HFFc6 (cell line): ENCODE measurements at regions not wholly inside any gene's neighbourhood (a gene's known extent, or its start where the extent isn't known, plus 50 kb on each side); places are given as distances from the start of the nearest gene placed in this dataset.

Experiments
- DNase-seq: peaks from one replicate; pipeline ENCODE4 v3.0.0-alpha.2; 2018
- H3K27ac Mint-ChIP-seq: 2 replicates; pipeline ENCODE4 v1.8.0; 2020; ENCODE audit warnings: mild to moderate bottlenecking, mixed read lengths
- H3K27me3 Mint-ChIP-seq: 2 replicates; pipeline ENCODE4 v1.8.0; 2021; ENCODE audit warnings: mild to moderate bottlenecking, moderate library complexity, mixed read lengths; ENCODE audit not compliant: insufficient read depth
- H3K36me3 Mint-ChIP-seq: 2 replicates; pipeline ENCODE4 v1.8.0; 2021; ENCODE audit warnings: low read depth, mixed read lengths
- H3K4me1 Mint-ChIP-seq: 2 replicates; pipeline ENCODE4 v1.8.0; 2020; ENCODE audit warnings: low read depth, mixed read lengths
- H3K4me3 Mint-ChIP-seq: 2 replicates; pipeline ENCODE4 v1.8.0; 2020; ENCODE audit warnings: mild to moderate bottlenecking, moderate library complexity, mixed read lengths
- H3K9me3 Mint-ChIP-seq: 2 replicates; pipeline ENCODE4 v1.8.0; 2020; ENCODE audit warnings: mild to moderate bottlenecking, mixed read lengths
- TF ChIP-seq, protein P1 (sequence below): fragments of 200-600 bp; sonication (generic); IDR thresholded peaks from 2 replicates; pipeline ENCODE4 v1.5.0; 2021; ENCODE audit warnings: antibody characterized with exemption, mild to moderate bottlenecking

DNA sequence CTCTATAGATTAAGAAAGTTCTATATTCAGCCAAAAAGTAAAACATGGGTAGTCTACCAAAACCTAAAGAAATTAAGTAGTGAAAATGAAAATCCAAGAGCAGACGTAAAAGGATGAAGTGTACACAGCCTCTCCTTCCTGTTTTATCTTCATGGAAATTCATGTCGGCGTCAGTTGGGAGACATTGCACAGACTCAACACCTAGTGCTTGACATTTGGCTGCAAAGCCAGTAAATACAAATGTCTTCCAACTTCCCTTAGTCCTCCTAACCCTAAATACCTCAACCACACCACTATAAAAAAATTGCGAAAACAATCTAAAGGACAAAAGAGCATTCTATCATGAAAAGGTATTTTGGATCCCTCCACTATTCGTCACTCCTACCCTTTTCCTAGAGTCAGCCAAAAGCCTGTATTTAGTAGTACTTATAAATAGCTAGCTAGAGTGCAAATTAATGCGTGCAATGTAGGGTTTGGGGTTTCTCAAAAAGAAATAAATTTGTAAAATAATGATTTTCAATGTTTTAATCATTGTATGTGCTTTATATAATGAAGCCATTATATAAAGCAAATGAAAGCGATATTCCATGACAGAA is 56.4 kb upstream of the TRPC4 start:
- TF ChIP-seq, protein P1, sequence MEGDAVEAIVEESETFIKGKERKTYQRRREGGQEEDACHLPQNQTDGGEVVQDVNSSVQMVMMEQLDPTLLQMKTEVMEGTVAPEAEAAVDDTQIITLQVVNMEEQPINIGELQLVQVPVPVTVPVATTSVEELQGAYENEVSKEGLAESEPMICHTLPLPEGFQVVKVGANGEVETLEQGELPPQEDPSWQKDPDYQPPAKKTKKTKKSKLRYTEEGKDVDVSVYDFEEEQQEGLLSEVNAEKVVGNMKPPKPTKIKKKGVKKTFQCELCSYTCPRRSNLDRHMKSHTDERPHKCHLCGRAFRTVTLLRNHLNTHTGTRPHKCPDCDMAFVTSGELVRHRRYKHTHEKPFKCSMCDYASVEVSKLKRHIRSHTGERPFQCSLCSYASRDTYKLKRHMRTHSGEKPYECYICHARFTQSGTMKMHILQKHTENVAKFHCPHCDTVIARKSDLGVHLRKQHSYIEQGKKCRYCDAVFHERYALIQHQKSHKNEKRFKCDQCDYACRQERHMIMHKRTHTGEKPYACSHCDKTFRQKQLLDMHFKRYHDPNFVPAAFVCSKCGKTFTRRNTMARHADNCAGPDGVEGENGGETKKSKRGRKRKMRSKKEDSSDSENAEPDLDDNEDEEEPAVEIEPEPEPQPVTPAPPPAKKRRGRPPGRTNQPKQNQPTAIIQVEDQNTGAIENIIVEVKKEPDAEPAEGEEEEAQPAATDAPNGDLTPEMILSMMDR = no peak
- Mint-ChIP-seq H3K4me1 (no peaks in the 10 kb centered on the region; the same call in 1 of the 2 replicates), H3K27me3 (no peaks in the 10 kb centered on the region; the same call in 1 of the 2 replicates), H3K4me3 (no peak overlapping the region), H3K36me3 (no peaks in the 10 kb centered on the region), H3K9me3 (no peaks in the 10 kb centered on the region), H3K27ac (no peak overlapping the region)
- DNase-seq = no peak

DNA sequence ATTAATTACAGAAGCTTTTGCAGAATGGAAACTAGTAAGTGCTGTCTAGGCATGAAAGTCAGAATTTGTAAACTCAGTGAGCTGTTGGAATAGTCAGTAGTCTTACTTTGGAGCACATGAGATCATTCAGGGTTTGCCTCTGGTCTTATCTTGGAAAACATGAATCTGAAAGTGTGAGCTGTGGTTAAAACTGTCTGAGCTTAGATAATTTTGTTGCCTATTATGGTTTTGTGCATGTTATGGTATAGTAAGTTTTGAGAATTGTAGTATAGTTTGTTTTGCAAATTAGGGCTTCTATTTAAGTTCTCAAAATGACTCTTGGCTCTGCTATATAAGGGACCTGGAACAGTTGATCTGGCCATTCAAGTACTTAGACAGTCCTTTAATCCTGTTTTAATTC is 53.7 kb upstream of the TRPC4 start:
- Mint-ChIP-seq H3K4me1 (peaks cover 22% of the 10 kb centered on the region), H3K9me3 (no peaks in the 10 kb centered on the region), H3K27ac (no peak overlapping the region), H3K27me3 (no peaks in the 10 kb centered on the region; the same call in 1 of the 2 replicates), H3K36me3 (no peaks in the 10 kb centered on the region), H3K4me3 (no peak overlapping the region)
- TF ChIP-seq, protein P1 = no peak
- DNase-seq = no peak

DNA sequence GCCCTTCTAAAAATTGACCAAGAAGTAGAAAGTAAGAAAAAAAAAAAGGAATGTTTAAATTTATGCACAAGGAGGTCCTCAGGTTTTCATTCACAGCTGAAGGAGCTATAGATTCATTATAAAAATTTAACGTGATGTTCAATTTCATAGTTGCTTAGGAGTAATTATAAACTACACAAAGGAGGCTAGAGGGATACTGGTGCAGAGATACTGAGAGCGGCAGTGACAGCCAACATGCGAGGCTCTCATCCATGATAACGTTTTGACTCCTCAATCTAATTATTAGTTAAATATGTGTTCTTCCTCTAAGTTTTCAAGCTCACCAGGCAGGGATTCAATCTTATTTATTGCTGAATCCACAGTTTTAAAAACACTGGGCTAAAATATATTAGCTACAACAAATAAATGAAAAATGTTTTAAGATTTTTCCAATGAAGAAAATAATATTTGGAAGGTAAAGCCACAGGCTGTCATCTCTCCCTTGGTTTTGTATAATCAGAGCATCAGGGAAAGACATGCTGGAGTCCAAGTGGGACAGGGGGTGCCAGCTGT is 49.8 kb upstream of the TRPC4 start:
- H3K9me3 Mint-ChIP-seq = peaks cover 17% of the 10 kb centered on the region
- DNase-seq = no peak
- peaks cover 11% of the 10 kb centered on the region for H3K36me3 Mint-ChIP-seq
- peaks cover 42% of the 10 kb centered on the region for H3K4me1 Mint-ChIP-seq
- H3K4me3 Mint-ChIP-seq = peak overlapping the region; percentile 38
- TF ChIP-seq, protein P1 = no peak
- H3K27ac Mint-ChIP-seq = no peak overlapping the region
- H3K27me3 Mint-ChIP-seq = no peaks in the 10 kb centered on the region; the same call in 1 of the 2 replicates
